CD4-positive, alpha-beta T cell (primary cell): ENCODE measurements at regions not wholly inside any gene's neighbourhood (a gene's known extent, or its start where the extent isn't known, plus 50 kb on each side); places are given as distances from the start of the nearest gene placed in this dataset.

Experiments used
- ATAC-seq: fragments of 200-7000 bp; cut with Tn5 transposase; one replicate; pipeline ENCODE4 v1.10.0; 2022; ENCODE audit warnings: mild to moderate bottlenecking; ENCODE audit not compliant: poor library complexity
- CTCF ChIA-PET: fragments of 350-600 bp; sonication (Branson Sonifier 250); formaldehyde crosslinking; loops from one replicate; lab custom pipeline; 2021; ENCODE audit warnings: antibody characterized with exemption, inconsistent platforms; lab: Charles Lee
- POLR2A ChIA-PET: fragments of 350-600 bp; sonication (Branson Sonifier 250); formaldehyde crosslinking; loops from one replicate; lab custom pipeline; 2021; ENCODE audit warnings: antibody characterized with exemption, inconsistent platforms; lab: Charles Lee
- DNase-seq, 14 experiments: peaks; one replicate each; pipeline ENCODE4 v3.0.0-alpha.2; 2013 to 2020; ENCODE audit warnings: mixed read lengths in 2 of 14
- H3K27ac ChIP-seq, 2 donors: one replicate each; pipeline versions ENCODE4 v1.5.1 to v1.7.0; 2013; ENCODE audit warnings: low read length in 2 of 2, low read depth in 1 of 2, mild to moderate bottlenecking in 1 of 2
- H3K27me3 ChIP-seq, 2 experiments: 1 replicate in 1 of 2; 2 replicates in 1 of 2; pipeline versions ENCODE4 v1.6.1 to v1.7.0; 2013; ENCODE audit warnings: low read length in 2 of 2, control low read depth in 1 of 2, mild to moderate bottlenecking in 1 of 2, moderate library complexity in 1 of 2; ENCODE audit not compliant: insufficient read depth in 2 of 2, control insufficient read depth in 1 of 2
- H3K36me3 ChIP-seq: one replicate; pipeline ENCODE4 v1.6.1; 2013; ENCODE audit warnings: low read length, control low read depth; ENCODE audit not compliant: insufficient read depth
- H3K4me1 ChIP-seq: one replicate; pipeline ENCODE4 v1.6.1; 2013; ENCODE audit warnings: low read length, control low read depth; ENCODE audit not compliant: insufficient read depth
- H3K4me3 ChIP-seq: one replicate; pipeline ENCODE4 v1.5.1; 2013; ENCODE audit warnings: mild to moderate bottlenecking, low read length, moderate library complexity
- H3K9me3 ChIP-seq, 2 experiments: 1 replicate in 1 of 2; 2 replicates in 1 of 2; pipeline versions ENCODE4 v1.6.1 to v1.7.0; 2013; ENCODE audit warnings: low read length in 2 of 2, mild to moderate bottlenecking in 2 of 2, control low read depth in 1 of 2, moderate library complexity in 1 of 2; ENCODE audit not compliant: control insufficient read depth in 1 of 2, insufficient read depth in 1 of 2
- H3K27ac Mint-ChIP-seq: one replicate; pipeline ENCODE4 v1.8.0; 2020; ENCODE audit warnings: mixed read lengths
- H3K27me3 Mint-ChIP-seq: one replicate; pipeline ENCODE4 v1.8.0; 2021; ENCODE audit warnings: mixed read lengths
- H3K36me3 Mint-ChIP-seq: one replicate; pipeline ENCODE4 v1.8.0; 2021; ENCODE audit warnings: low read depth, mixed read lengths
- H3K4me1 Mint-ChIP-seq: one replicate; pipeline ENCODE4 v1.8.0; 2021; ENCODE audit warnings: low read depth, mixed read lengths
- H3K4me3 Mint-ChIP-seq: one replicate; pipeline ENCODE4 v1.8.0; 2020; ENCODE audit warnings: mild to moderate bottlenecking, mixed read lengths
- H3K9me3 Mint-ChIP-seq: one replicate; pipeline ENCODE4 v1.8.0; 2020; ENCODE audit warnings: mixed read lengths
- CTCF ChIP-seq: fragments of 200-600 bp; IDR thresholded peaks from one replicate; pipeline ENCODE4 v1.8.0; 2022; ENCODE audit warnings: antibody characterized with exemption, mild to moderate bottlenecking
- intact Hi-C, 2 experiments: fragments of 100-400 bp; cut with DNase I in 1 of 2; cut with micrococcal nuclease in 1 of 2; formaldehyde crosslinking; loops; one replicate each; pipeline versions ENCODE4 v1.15.1 to v1.9.0; 2023 to 2025; cut with DNase I, micrococcal nuclease

- Mint-ChIP-seq H3K4me1 (no peaks in the 10 kb centered on the region), H3K27ac (no peak overlapping the region), H3K27me3 (no peaks in the 10 kb centered on the region), H3K4me3 (no peak overlapping the region), H3K9me3 (no peaks in the 10 kb centered on the region), H3K36me3 (no peaks in the 10 kb centered on the region)
- TF ChIP-seq CTCF: no peak
- H3K4me3 ChIP-seq: no peak overlapping the region
- intact Hi-C loops: no loop called here
- DNase-seq (no peak), ATAC-seq (no peak)
- H3K9me3 ChIP-seq: no peaks in the 10 kb centered on the region
- no peaks in the 10 kb centered on the region for H3K27me3 ChIP-seq
- H3K36me3 ChIP-seq: no peaks in the 10 kb centered on the region
- ChIA-PET CTCF (interaction anchor here (1.6 kb wide), 1 partner anchor 477 kb away, joined by 3 read pairs; no protein-coding TSS in a partner anchor), POLR2A (no interaction called here)
- H3K4me1 ChIP-seq: no peaks in the 10 kb centered on the region
- H3K27ac ChIP-seq: no peak overlapping the region
Measured at GRCh38 chr2:190815226-190815625, 65.4 kb upstream of the GLS start.

GRCh38 chr2:190817082-190817481 is 63.5 kb upstream of the GLS start:
- POLR2A ChIA-PET: no interaction called here
- no peak for TF ChIP-seq CTCF
- Mint-ChIP-seq H3K27ac (no peak overlapping the region), H3K36me3 (no peaks in the 10 kb centered on the region), H3K4me1 (no peaks in the 10 kb centered on the region), H3K4me3 (no peak overlapping the region), H3K9me3 (no peaks in the 10 kb centered on the region), H3K27me3 (no peaks in the 10 kb centered on the region)
- Histone ChIP-seq H3K36me3 (no peaks in the 10 kb centered on the region), H3K4me3 (no peak overlapping the region), H3K27me3 (no peaks in the 10 kb centered on the region), H3K4me1 (no peaks in the 10 kb centered on the region), H3K27ac (no peak overlapping the region), H3K9me3 (no peaks in the 10 kb centered on the region)
- intact Hi-C loops: no loop called here
- ATAC-seq: no peak
- DNase-seq: no peak
- CTCF ChIA-PET: no interaction called here

- Histone ChIP-seq H3K27ac (no peak overlapping the region), H3K9me3 (no peaks in the 10 kb centered on the region), H3K36me3 (no peaks in the 10 kb centered on the region), H3K27me3 (no peaks in the 10 kb centered on the region), H3K4me1 (no peaks in the 10 kb centered on the region), H3K4me3 (no peak overlapping the region)
- Mint-ChIP-seq H3K27me3 (no peaks in the 10 kb centered on the region), H3K4me3 (no peak overlapping the region), H3K4me1 (no peaks in the 10 kb centered on the region), H3K9me3 (no peaks in the 10 kb centered on the region), H3K27ac (no peak overlapping the region), H3K36me3 (no peaks in the 10 kb centered on the region)
- no peak for TF ChIP-seq CTCF
- POLR2A ChIA-PET: no interaction called here
- CTCF ChIA-PET: no interaction called here
- intact Hi-C loops: no loop called here
- DNase-seq: no peak
- no peak for ATAC-seq
Measured at GRCh38 chr2:190819840-190820301, 60.8 kb upstream of the GLS start.
